ENCODE measurements at regions not wholly inside any gene's neighbourhood (a gene's known extent, or its start where the extent isn't known, plus 50 kb on each side); places are given as distances from the start of the nearest gene placed in this dataset.
"Not testable (repeated sequence)": the region's sequence is repeated elsewhere in the genome, so short reads cannot be mapped to it uniquely, and the experiment has no call there.

- no peaks in the 10 kb centered on the region; the same call in 1 of the 2 replicates for H3K27me3 Mint-ChIP-seq (ENCODE audit: insufficient read depth)
- no peak overlapping the region for H3K27ac Mint-ChIP-seq
- no peaks in the 10 kb centered on the region for H3K4me1 Mint-ChIP-seq (ENCODE audit: low read depth)
- DNase-seq: no peak
- peaks cover 28% of the 10 kb centered on the region for H3K9me3 Mint-ChIP-seq
- no peak for TF ChIP-seq CTCF (IDR thresholded peaks at IDR 0.05)
- no peaks in the 10 kb centered on the region for H3K36me3 Mint-ChIP-seq (ENCODE audit: low read depth)
- H3K4me3 Mint-ChIP-seq: no peak overlapping the region
These were observed 400.7 kb upstream of the RORB start for GRCh38 chr9:74096420-74096819.

- Mint-ChIP-seq H3K9me3 (peaks cover 24% of the 10 kb centered on the region), H3K4me1 (ENCODE audit: low read depth) (no peaks in the 10 kb centered on the region), H3K36me3 (ENCODE audit: low read depth) (no peaks in the 10 kb centered on the region), H3K4me3 (no peak overlapping the region), H3K27me3 (ENCODE audit: insufficient read depth) (no peaks in the 10 kb centered on the region), H3K27ac (no peak overlapping the region)
- no peak for DNase-seq
- no peak for TF ChIP-seq CTCF (IDR thresholded peaks at IDR 0.05)
These were observed 397.1 kb upstream of the RORB start for GRCh38 chr9:74100042-74100441.

- H3K9me3 Mint-ChIP-seq: peaks cover 19% of the 10 kb centered on the region
- H3K27ac Mint-ChIP-seq; H3K27me3 Mint-ChIP-seq (ENCODE audit: insufficient read depth); H3K4me1 Mint-ChIP-seq (ENCODE audit: low read depth); DNase-seq; H3K4me3 Mint-ChIP-seq; H3K36me3 Mint-ChIP-seq (ENCODE audit: low read depth): not testable (repeated sequence)
These were observed 395.0 kb upstream of the RORB start for GRCh38 chr9:74102148-74102547.

- no peaks in the 10 kb centered on the region for H3K27me3 Mint-ChIP-seq (ENCODE audit: insufficient read depth)
These were observed 394.4 kb upstream of the RORB start for GRCh38 chr9:74102702-74103101.

GRCh38 chr9:74107692-74108091 lies 389.4 kb upstream of the RORB start:
- Mint-ChIP-seq H3K4me3 (no peak overlapping the region), H3K27me3 (ENCODE audit: insufficient read depth) (no peaks in the 10 kb centered on the region)

More at GRCh38 chr9:74102702-74103101, 394.4 kb upstream of the RORB start:
- H3K9me3 Mint-ChIP-seq: peaks cover 19% of the 10 kb centered on the region
- H3K27ac Mint-ChIP-seq: no peak overlapping the region
- no peak overlapping the region for H3K4me3 Mint-ChIP-seq
- no peak for TF ChIP-seq CTCF (IDR thresholded peaks at IDR 0.05)
- H3K36me3 Mint-ChIP-seq (ENCODE audit: low read depth): no peaks in the 10 kb centered on the region
- H3K4me1 Mint-ChIP-seq (ENCODE audit: low read depth): no peaks in the 10 kb centered on the region
- no peak for DNase-seq

GRCh38 chr9:74115976-74116375 lies 381.2 kb upstream of the RORB start:
- no peak for DNase-seq
- peaks cover 47% of the 10 kb centered on the region for H3K9me3 Mint-ChIP-seq
- no peak overlapping the region for H3K27ac Mint-ChIP-seq
- no peak for TF ChIP-seq CTCF (IDR thresholded peaks at IDR 0.05)
- no peaks in the 10 kb centered on the region for H3K4me1 Mint-ChIP-seq (ENCODE audit: low read depth)
- no peak overlapping the region for H3K4me3 Mint-ChIP-seq
- no peaks in the 10 kb centered on the region for H3K27me3 Mint-ChIP-seq (ENCODE audit: insufficient read depth)
- no peaks in the 10 kb centered on the region for H3K36me3 Mint-ChIP-seq (ENCODE audit: low read depth)

More at GRCh38 chr9:74107692-74108091, 389.4 kb upstream of the RORB start:
- H3K36me3 Mint-ChIP-seq (ENCODE audit: low read depth): no peaks in the 10 kb centered on the region
- no peaks in the 10 kb centered on the region for H3K4me1 Mint-ChIP-seq (ENCODE audit: low read depth)
- no peak for TF ChIP-seq CTCF (IDR thresholded peaks at IDR 0.05)
- H3K27ac Mint-ChIP-seq: no peak overlapping the region
- DNase-seq: no peak
- H3K9me3 Mint-ChIP-seq: peaks cover 22% of the 10 kb centered on the region
